Parathyroid adenoma (tissue), 2 donors: ENCODE measurements at regions not wholly inside any gene's neighbourhood (a gene's known extent, or its start where the extent isn't known, plus 50 kb on each side); places are given as distances from the start of the nearest gene placed in this dataset.

ENCODE experiments used
- H2AFZ ChIP-seq: fragments of 300-600 bp; sonication (generic); one replicate; pipeline ENCODE4 v1.7.0; 2017; ENCODE audit warnings: antibody characterized with exemption, mild to moderate bottlenecking
- H3K27ac ChIP-seq: fragments of 300-600 bp; sonication (generic); one replicate; pipeline ENCODE4 v1.7.0; 2017
- H3K27me3 ChIP-seq: fragments of 300-600 bp; sonication (generic); one replicate; pipeline ENCODE4 v1.7.0; 2017; ENCODE audit warnings: low read length; ENCODE audit not compliant: control insufficient read depth, insufficient read depth
- H3K36me3 ChIP-seq: fragments of 300-600 bp; sonication (generic); one replicate; pipeline ENCODE4 v1.7.0; 2017; ENCODE audit warnings: low read length; ENCODE audit not compliant: control insufficient read depth, insufficient read depth
- H3K4me1 ChIP-seq: fragments of 300-600 bp; sonication (generic); one replicate; pipeline ENCODE4 v1.7.0; 2017; ENCODE audit warnings: control low read depth
- H3K4me2 ChIP-seq: fragments of 300-600 bp; sonication (generic); one replicate; pipeline ENCODE4 v1.7.0; 2017; ENCODE audit warnings: low read length
- H3K4me3 ChIP-seq: fragments of 300-600 bp; sonication (generic); one replicate; pipeline ENCODE4 v1.7.0; 2017; ENCODE audit warnings: low read depth, low read length
- H3K79me2 ChIP-seq: fragments of 300-600 bp; sonication (generic); one replicate; pipeline ENCODE4 v1.7.0; 2017; ENCODE audit warnings: control low read depth
- H3K9ac ChIP-seq: fragments of 300-600 bp; sonication (generic); one replicate; pipeline ENCODE4 v1.7.0; 2017; ENCODE audit warnings: mild to moderate bottlenecking
- H3K9me3 ChIP-seq: fragments of 300-600 bp; sonication (generic); one replicate; pipeline ENCODE4 v1.7.0; 2017; ENCODE audit warnings: low read length; ENCODE audit not compliant: control insufficient read depth
- TF ChIP-seq, protein P1 (sequence below): fragments of 300-600 bp; sonication (generic); IDR thresholded peaks from one replicate; pipeline ENCODE4 v1.7.0; 2017; ENCODE audit warnings: antibody characterized with exemption, mild to moderate bottlenecking
- donor health status: primary hyperparathyroidism.

DNA sequence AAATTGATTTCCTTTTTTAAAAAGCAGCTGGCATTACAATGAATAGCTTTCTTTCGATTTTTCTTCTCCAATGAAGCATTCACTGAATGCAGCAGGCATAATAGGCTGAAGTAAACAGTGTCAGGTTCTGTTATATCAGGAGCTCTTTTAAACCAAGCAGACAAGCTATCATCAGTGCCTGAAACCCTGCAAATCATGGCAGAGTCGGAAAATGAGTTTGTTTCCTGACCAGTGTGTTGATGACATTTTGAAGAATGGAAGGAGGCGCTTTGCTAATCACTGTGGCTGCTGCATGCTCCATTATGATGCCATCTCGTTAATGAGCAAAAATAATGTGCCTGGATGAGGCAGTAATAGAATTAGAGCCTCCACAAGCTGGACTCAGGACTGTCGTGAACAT is 284.5 kb downstream of the ZNF608 start:
- Histone ChIP-seq H3K27me3 (no peaks in the 10 kb centered on the region), H3K79me2 (no peaks in the 10 kb centered on the region), H3K4me1 (no peaks in the 10 kb centered on the region), H3K36me3 (no peaks in the 10 kb centered on the region), H2AFZ (no peak overlapping the region), H3K4me2 (no peak overlapping the region), H3K27ac (no peak overlapping the region), H3K9ac (no peak overlapping the region), H3K4me3 (no peak overlapping the region), H3K9me3 (no peaks in the 10 kb centered on the region)
- TF ChIP-seq, protein P1, sequence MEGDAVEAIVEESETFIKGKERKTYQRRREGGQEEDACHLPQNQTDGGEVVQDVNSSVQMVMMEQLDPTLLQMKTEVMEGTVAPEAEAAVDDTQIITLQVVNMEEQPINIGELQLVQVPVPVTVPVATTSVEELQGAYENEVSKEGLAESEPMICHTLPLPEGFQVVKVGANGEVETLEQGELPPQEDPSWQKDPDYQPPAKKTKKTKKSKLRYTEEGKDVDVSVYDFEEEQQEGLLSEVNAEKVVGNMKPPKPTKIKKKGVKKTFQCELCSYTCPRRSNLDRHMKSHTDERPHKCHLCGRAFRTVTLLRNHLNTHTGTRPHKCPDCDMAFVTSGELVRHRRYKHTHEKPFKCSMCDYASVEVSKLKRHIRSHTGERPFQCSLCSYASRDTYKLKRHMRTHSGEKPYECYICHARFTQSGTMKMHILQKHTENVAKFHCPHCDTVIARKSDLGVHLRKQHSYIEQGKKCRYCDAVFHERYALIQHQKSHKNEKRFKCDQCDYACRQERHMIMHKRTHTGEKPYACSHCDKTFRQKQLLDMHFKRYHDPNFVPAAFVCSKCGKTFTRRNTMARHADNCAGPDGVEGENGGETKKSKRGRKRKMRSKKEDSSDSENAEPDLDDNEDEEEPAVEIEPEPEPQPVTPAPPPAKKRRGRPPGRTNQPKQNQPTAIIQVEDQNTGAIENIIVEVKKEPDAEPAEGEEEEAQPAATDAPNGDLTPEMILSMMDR = no peak

DNA sequence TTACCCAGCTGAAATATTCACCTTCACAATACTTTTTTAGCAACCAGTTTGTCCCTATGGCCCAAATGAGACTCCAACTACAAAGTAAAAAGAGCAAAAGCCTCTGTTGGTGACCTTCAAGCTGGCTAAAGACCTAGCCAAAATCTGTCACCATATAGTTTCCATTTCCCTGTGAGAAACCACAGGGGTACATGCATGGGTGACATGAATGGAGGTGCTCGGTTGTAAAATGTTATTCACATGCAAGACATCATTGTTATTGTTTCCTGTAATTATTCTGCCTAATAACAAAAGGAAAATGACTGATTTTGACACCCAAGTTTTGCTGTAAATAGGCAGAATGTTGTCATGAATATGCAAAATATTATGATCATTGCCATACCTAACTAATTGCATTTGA is 285.3 kb downstream of the ZNF608 start:
- no peak overlapping the region for H3K9ac ChIP-seq
- H3K4me1 ChIP-seq = no peaks in the 10 kb centered on the region
- no peaks in the 10 kb centered on the region for H3K36me3 ChIP-seq
- no peak overlapping the region for H3K4me3 ChIP-seq
- TF ChIP-seq, protein P1 = no peak
- H3K27me3 ChIP-seq = no peaks in the 10 kb centered on the region
- H3K79me2 ChIP-seq = no peaks in the 10 kb centered on the region
- H2AFZ ChIP-seq = no peak overlapping the region
- H3K27ac ChIP-seq = no peak overlapping the region
- H3K4me2 ChIP-seq = no peak overlapping the region
- H3K9me3 ChIP-seq = no peaks in the 10 kb centered on the region

DNA sequence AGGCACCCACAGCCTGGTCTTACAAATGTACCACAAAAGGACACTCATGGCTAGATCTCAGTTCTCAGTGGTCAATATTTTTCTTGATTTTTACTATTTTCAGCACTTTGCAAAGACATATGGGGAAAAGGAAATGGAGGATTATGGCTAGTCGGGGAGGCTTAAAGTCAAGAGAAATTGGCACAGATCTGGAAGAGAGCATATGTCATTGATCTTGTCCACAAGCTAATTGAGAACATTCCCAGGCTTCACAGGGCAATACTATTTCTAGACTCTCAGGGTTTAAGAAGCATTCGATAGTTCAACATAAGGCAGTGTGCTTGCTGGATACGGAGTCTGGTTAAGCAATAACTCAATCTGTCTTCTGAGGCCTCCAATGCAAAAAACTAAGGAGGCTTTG is 285.8 kb downstream of the ZNF608 start:
- Histone ChIP-seq H3K9me3 (no peaks in the 10 kb centered on the region), H3K4me2 (no peak overlapping the region), H3K4me1 (no peaks in the 10 kb centered on the region), H3K36me3 (no peaks in the 10 kb centered on the region), H3K4me3 (no peak overlapping the region), H3K27ac (no peak overlapping the region), H3K79me2 (no peaks in the 10 kb centered on the region), H3K9ac (no peak overlapping the region), H2AFZ (no peak overlapping the region), H3K27me3 (no peaks in the 10 kb centered on the region)
- TF ChIP-seq, protein P1 = no peak

DNA sequence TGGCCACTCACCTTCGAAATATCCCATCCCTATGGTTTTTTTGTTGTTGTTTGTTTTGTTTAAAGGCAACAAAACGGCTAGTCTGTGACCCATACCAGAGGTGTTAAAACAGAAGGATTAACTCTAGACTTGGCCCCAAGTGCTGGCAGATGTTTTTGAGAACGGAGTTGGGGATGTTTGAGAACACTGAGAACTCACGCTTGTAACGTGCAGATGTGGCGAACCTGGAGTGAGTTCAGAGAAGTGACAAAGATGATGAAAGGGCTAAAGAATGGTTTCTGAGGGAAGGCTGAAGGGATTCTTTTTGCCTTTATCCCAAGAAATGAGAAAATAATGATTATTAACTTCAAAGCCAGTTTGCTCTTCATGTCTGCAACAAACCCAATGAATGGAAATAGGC is 286.5 kb downstream of the ZNF608 start:
- TF ChIP-seq, protein P1 = no peak
- H2AFZ ChIP-seq = no peak overlapping the region

DNA sequence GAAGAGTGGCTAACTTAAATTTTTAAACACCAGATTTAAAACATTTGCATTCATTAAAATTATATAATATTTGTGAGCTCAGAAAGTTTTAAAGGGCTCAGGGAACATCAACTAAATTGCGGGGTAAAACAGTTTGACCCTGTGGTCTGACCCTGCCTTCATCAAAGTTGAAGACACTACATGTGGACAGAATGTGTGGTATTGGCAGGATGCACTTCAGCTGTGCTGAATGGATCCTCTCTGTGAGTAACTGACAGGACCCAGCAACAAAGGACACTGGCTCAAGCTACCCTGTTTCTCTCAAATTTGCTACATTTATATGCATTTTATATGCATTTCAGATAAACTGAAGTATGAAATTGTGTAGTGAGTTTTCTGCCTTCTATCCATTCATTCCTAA is 288.5 kb downstream of the ZNF608 start:
- Histone ChIP-seq H3K4me2 (no peak overlapping the region), H3K79me2 (no peaks in the 10 kb centered on the region), H3K9ac (no peak overlapping the region), H3K36me3 (no peaks in the 10 kb centered on the region), H3K4me3 (no peak overlapping the region), H3K9me3 (no peaks in the 10 kb centered on the region), H3K27me3 (no peaks in the 10 kb centered on the region), H3K27ac (no peak overlapping the region), H3K4me1 (no peaks in the 10 kb centered on the region), H2AFZ (no peak overlapping the region)
- TF ChIP-seq, protein P1 = no peak

More for the DNA sequence above, 286.5 kb downstream of the ZNF608 start:
- Histone ChIP-seq H3K36me3 (no peaks in the 10 kb centered on the region), H3K4me1 (no peaks in the 10 kb centered on the region), H3K9ac (no peak overlapping the region), H3K79me2 (no peaks in the 10 kb centered on the region), H3K4me3 (no peak overlapping the region), H3K4me2 (no peak overlapping the region), H3K27me3 (no peaks in the 10 kb centered on the region), H3K9me3 (no peaks in the 10 kb centered on the region), H3K27ac (no peak overlapping the region)
